H1 (cell line): ENCODE measurements at regions not wholly inside any gene's neighbourhood (a gene's known extent, or its start where the extent isn't known, plus 50 kb on each side); places are given as distances from the start of the nearest gene placed in this dataset.

Source experiments
- ATF3 ChIP-seq: IDR thresholded peaks from 2 replicates; pipeline ENCODE4 v1.6.1; 2011; ENCODE audit warnings: low read depth, mild to moderate bottlenecking, low read length; ENCODE audit not compliant: insufficient read depth
- FOSL1 ChIP-seq: IDR thresholded peaks from 2 replicates; pipeline ENCODE4 v1.6.1; 2011; ENCODE audit warnings: mild to moderate bottlenecking, low read depth, low read length, moderate library complexity; ENCODE audit not compliant: insufficient read depth
- HDAC2 ChIP-seq, 2 experiments: fragments of 300-600 bp in 1 of 2; sonication (generic) in 1 of 2; IDR thresholded peaks; 2 replicates each; pipeline ENCODE4 v1.6.1; 2011 to 2012; ENCODE audit warnings: low read depth in 2 of 2, low read length in 2 of 2, mild to moderate bottlenecking in 2 of 2, moderate library complexity in 2 of 2, borderline replicate concordance in 1 of 2, inconsistent platforms in 1 of 2
- KDM5A ChIP-seq: fragments of 200-600 bp; IDR thresholded peaks from 2 replicates; pipeline ENCODE4 v1.7.1; 2012; ENCODE audit warnings: mild to moderate bottlenecking, low read length, inconsistent platforms, mixed read lengths
- SP1 ChIP-seq: IDR thresholded peaks from 2 replicates; pipeline ENCODE4 v1.6.1; 2011; ENCODE audit warnings: low read depth, low read length

- TF ChIP-seq FOSL1: no peak
- no peak for TF ChIP-seq KDM5A
- TF ChIP-seq ATF3: no peak
- TF ChIP-seq SP1: no peak
- TF ChIP-seq HDAC2 (IDR thresholded peaks at IDR 0.05; ENCODE audit: borderline replicate concordance in 1 of 2, low read depth in 2 of 2, low read length in 2 of 2): no peak
These were observed 106.1 kb downstream of the CEBPB start (continued) for GRCh38 chr20:50296450-50297375.
